HFFc6 (cell line): ENCODE measurements at regions not wholly inside any gene's neighbourhood (a gene's known extent, or its start where the extent isn't known, plus 50 kb on each side); places are given as distances from the start of the nearest gene placed in this dataset.
"Not testable (repeated sequence)": the region's sequence is repeated elsewhere in the genome, so short reads cannot be mapped to it uniquely, and the experiment has no call there.

ENCODE experiments used
- DNase-seq: peaks from one replicate; pipeline ENCODE4 v3.0.0-alpha.2; 2018
- H3K27ac Mint-ChIP-seq: 2 replicates; pipeline ENCODE4 v1.8.0; 2020; ENCODE audit warnings: mild to moderate bottlenecking, mixed read lengths
- H3K27me3 Mint-ChIP-seq: 2 replicates; pipeline ENCODE4 v1.8.0; 2021; ENCODE audit warnings: mild to moderate bottlenecking, moderate library complexity, mixed read lengths; ENCODE audit not compliant: insufficient read depth
- H3K36me3 Mint-ChIP-seq: 2 replicates; pipeline ENCODE4 v1.8.0; 2021; ENCODE audit warnings: low read depth, mixed read lengths
- H3K4me1 Mint-ChIP-seq: 2 replicates; pipeline ENCODE4 v1.8.0; 2020; ENCODE audit warnings: low read depth, mixed read lengths
- H3K4me3 Mint-ChIP-seq: 2 replicates; pipeline ENCODE4 v1.8.0; 2020; ENCODE audit warnings: mild to moderate bottlenecking, moderate library complexity, mixed read lengths
- H3K9me3 Mint-ChIP-seq: 2 replicates; pipeline ENCODE4 v1.8.0; 2020; ENCODE audit warnings: mild to moderate bottlenecking, mixed read lengths
- CTCF ChIP-seq: fragments of 200-600 bp; sonication (generic); IDR thresholded peaks from 2 replicates; pipeline ENCODE4 v1.5.0; 2021; ENCODE audit warnings: antibody characterized with exemption, mild to moderate bottlenecking

- peaks cover 7% of the 10 kb centered on the region for H3K27me3 Mint-ChIP-seq
- no peak overlapping the region for H3K27ac Mint-ChIP-seq
- TF ChIP-seq CTCF = no peak
- no peak for DNase-seq
- H3K36me3 Mint-ChIP-seq = no peaks in the 10 kb centered on the region
- peaks cover 3% of the 10 kb centered on the region for H3K4me1 Mint-ChIP-seq
- no peaks in the 10 kb centered on the region for H3K9me3 Mint-ChIP-seq
- no peak overlapping the region for H3K4me3 Mint-ChIP-seq
These were observed 56.5 kb upstream of the MCHR2 start for GRCh38 chr6:100050550-100050949.

GRCh38 chr6:100043961-100044360 lies 49.9 kb upstream of the MCHR2 start:
- H3K27ac Mint-ChIP-seq, H3K4me3 Mint-ChIP-seq, H3K27me3 Mint-ChIP-seq, H3K36me3 Mint-ChIP-seq, H3K9me3 Mint-ChIP-seq, DNase-seq: not testable (repeated sequence)
- H3K4me1 Mint-ChIP-seq = peaks cover 20% of the 10 kb centered on the region
